Trophoblast cell (in vitro differentiated cells and primary cell): ENCODE measurements at regions not wholly inside any gene's neighbourhood (a gene's known extent, or its start where the extent isn't known, plus 50 kb on each side); places are given as distances from the start of the nearest gene placed in this dataset.

Experiments used
- DNase-seq, 2 donors: peaks; one replicate each; pipeline ENCODE4 v3.0.0-alpha.2; 2016
- H2AFZ ChIP-seq: 2 replicates; pipeline ENCODE4 v1.6.1; 2013; ENCODE audit warnings: low read length, moderate library complexity, mild to moderate bottlenecking; ENCODE audit not compliant: insufficient read depth, poor library complexity
- H2AK5ac ChIP-seq: 2 replicates; pipeline ENCODE4 v1.6.1; 2013; ENCODE audit warnings: mild to moderate bottlenecking, low read length
- H2BK120ac ChIP-seq: 2 replicates; pipeline ENCODE4 v1.6.1; 2013; ENCODE audit warnings: low read length, mild to moderate bottlenecking, moderate library complexity; ENCODE audit not compliant: insufficient read depth, poor library complexity
- H2BK12ac ChIP-seq: 2 replicates; pipeline ENCODE4 v1.6.1; 2013; ENCODE audit warnings: mild to moderate bottlenecking, low read length, moderate library complexity
- H2BK5ac ChIP-seq: 2 replicates; pipeline ENCODE4 v1.6.1; 2013; ENCODE audit warnings: low read length, low read depth, moderate library complexity, mild to moderate bottlenecking; ENCODE audit not compliant: poor library complexity
- H3K14ac ChIP-seq: 2 replicates; pipeline ENCODE4 v1.6.1; 2013; ENCODE audit warnings: mild to moderate bottlenecking, low read length
- H3K18ac ChIP-seq: 2 replicates; pipeline ENCODE4 v1.6.1; 2013; ENCODE audit warnings: mild to moderate bottlenecking, low read length
- H3K23ac ChIP-seq: 2 replicates; pipeline ENCODE4 v1.6.1; 2013; ENCODE audit warnings: low read length
- H3K27ac ChIP-seq: 2 replicates; pipeline ENCODE4 v1.5.1; 2013; ENCODE audit warnings: low read depth, mild to moderate bottlenecking, inconsistent platforms, low read length, moderate library complexity
- H3K27me3 ChIP-seq: 2 replicates; pipeline ENCODE4 v1.6.1; 2013; ENCODE audit warnings: inconsistent platforms, mild to moderate bottlenecking, low read length, moderate library complexity; ENCODE audit not compliant: insufficient read depth
- H3K36me3 ChIP-seq, 2 experiments: 1 replicate in 1 of 2; 2 replicates in 1 of 2; pipeline ENCODE4 v1.6.1; 2013; ENCODE audit warnings: low read length in 2 of 2, mild to moderate bottlenecking in 2 of 2, moderate library complexity in 1 of 2; ENCODE audit not compliant: insufficient read depth in 2 of 2, control insufficient read depth in 1 of 2
- H3K4ac ChIP-seq: 2 replicates; pipeline ENCODE4 v1.6.1; 2013; ENCODE audit warnings: low read depth, mild to moderate bottlenecking, low read length, moderate library complexity
- H3K4me1 ChIP-seq, 2 experiments: 1 replicate in 1 of 2; 2 replicates in 1 of 2; pipeline ENCODE4 v1.6.1; 2013; ENCODE audit warnings: low read length in 2 of 2, mild to moderate bottlenecking in 2 of 2, moderate library complexity in 1 of 2; ENCODE audit not compliant: insufficient read depth in 2 of 2, control insufficient read depth in 1 of 2
- H3K4me2 ChIP-seq: 2 replicates; pipeline ENCODE4 v1.6.1; 2013; ENCODE audit warnings: inconsistent platforms, mild to moderate bottlenecking, low read length, moderate library complexity
- H3K4me3 ChIP-seq: 2 replicates; pipeline ENCODE4 v1.5.1; 2013; ENCODE audit warnings: mild to moderate bottlenecking, low read depth, low read length, inconsistent platforms
- H3K79me1 ChIP-seq: one replicate; pipeline ENCODE4 v1.6.1; 2013; ENCODE audit warnings: low read length
- H3K79me2 ChIP-seq: 2 replicates; pipeline ENCODE4 v1.6.1; 2013; ENCODE audit warnings: low read length, mild to moderate bottlenecking; ENCODE audit not compliant: control insufficient read depth, insufficient read depth, poor library complexity
- H3K9ac ChIP-seq: 2 replicates; pipeline ENCODE4 v1.6.1; 2013; ENCODE audit warnings: mild to moderate bottlenecking, low read length
- H3K9me3 ChIP-seq: 2 replicates; pipeline ENCODE4 v1.6.1; 2013; ENCODE audit warnings: low read depth, mild to moderate bottlenecking, control low read depth, inconsistent platforms, low read length; ENCODE audit not compliant: insufficient read depth
- H4K12ac ChIP-seq: 2 replicates; pipeline ENCODE4 v1.6.1; 2013; ENCODE audit warnings: low read depth, mild to moderate bottlenecking, low read length, moderate library complexity
- H4K8ac ChIP-seq: 2 replicates; pipeline ENCODE4 v1.6.1; 2013; ENCODE audit warnings: low read depth, mild to moderate bottlenecking, low read length, moderate library complexity
- H4K91ac ChIP-seq: one replicate; pipeline ENCODE4 v1.6.1; 2013; ENCODE audit warnings: low read depth, mild to moderate bottlenecking, low read length, moderate library complexity
- whole genome bisulfite sequencing: extraction: QIAGEN DNeasy Blood & Tissue Kit; methylation state at CpG from one replicate; pipeline ENCODE4 v1.1.7; 2013; ENCODE audit warnings: missing lambda C conversion rate; ENCODE audit not compliant: insufficient read length, insufficient coverage; ENCODE audit errors: extremely low coverage; 5-methylcytosine and 5-hydroxymethylcytosine counted together

- H3K27me3 ChIP-seq, result no peaks in the 10 kb centered on the region
- H4K12ac ChIP-seq, result no peak overlapping the region
- no peaks in the 10 kb centered on the region for H3K9me3 ChIP-seq
- no peaks in the 10 kb centered on the region for H3K79me2 ChIP-seq
- H4K91ac ChIP-seq, result no peak overlapping the region
- H3K4me2 ChIP-seq, result no peak overlapping the region
- no peak overlapping the region for H2AFZ ChIP-seq
- H3K18ac ChIP-seq, result no peak overlapping the region
- DNase-seq, result no peak
- peaks cover 0 to 2% of the 10 kb centered on the region in 2 experiments for H3K4me1 ChIP-seq
- H3K14ac ChIP-seq, result no peak overlapping the region
- no peak overlapping the region for H2AK5ac ChIP-seq
- H4K8ac ChIP-seq, result no peak overlapping the region
- H3K9ac ChIP-seq, result no peak overlapping the region
- H3K36me3 ChIP-seq, result no peaks in the 10 kb centered on the region
- no peak overlapping the region for H2BK120ac ChIP-seq
- WGBS, result no CpG with 5 or more reads among the region's 4 CpGs
- no peak overlapping the region for H3K23ac ChIP-seq
- no peak overlapping the region for H2BK12ac ChIP-seq
- H3K4ac ChIP-seq, result no peak overlapping the region
- H3K27ac ChIP-seq, result no peak overlapping the region
- H3K79me1 ChIP-seq, result no peaks in the 10 kb centered on the region
- H2BK5ac ChIP-seq, result no peak overlapping the region
- no peak overlapping the region for H3K4me3 ChIP-seq
These were observed 974.9 kb downstream of the PCDH18 start for GRCh38 chr4:136557396-136557795.

GRCh38 chr4:136554033-136554432 is 978.3 kb downstream of the PCDH18 start:
- H3K9me3 ChIP-seq, result no peaks in the 10 kb centered on the region
- H2AK5ac ChIP-seq, result no peak overlapping the region
- H3K27me3 ChIP-seq, result no peaks in the 10 kb centered on the region
- H3K4me2 ChIP-seq, result no peak overlapping the region
- no peaks in the 10 kb centered on the region for H3K79me1 ChIP-seq
- H3K4ac ChIP-seq, result no peak overlapping the region
- H3K23ac ChIP-seq, result no peak overlapping the region
- no peaks in the 10 kb centered on the region for H3K4me1 ChIP-seq
- H3K18ac ChIP-seq, result no peak overlapping the region
- H3K79me2 ChIP-seq, result no peaks in the 10 kb centered on the region
- H2BK120ac ChIP-seq, result no peak overlapping the region
- no peak overlapping the region for H3K4me3 ChIP-seq
- no peak overlapping the region for H4K91ac ChIP-seq
- H3K36me3 ChIP-seq, result no peaks in the 10 kb centered on the region
- H3K9ac ChIP-seq, result no peak overlapping the region
- H2BK12ac ChIP-seq, result no peak overlapping the region
- no peak overlapping the region for H2BK5ac ChIP-seq
- no peak for DNase-seq
- H2AFZ ChIP-seq, result no peak overlapping the region
- H3K27ac ChIP-seq, result no peak overlapping the region
- H4K8ac ChIP-seq, result no peak overlapping the region
- no peak overlapping the region for H3K14ac ChIP-seq
- H4K12ac ChIP-seq, result no peak overlapping the region

GRCh38 chr4:136551753-136552152 is 980.5 kb downstream of the PCDH18 start:
- H3K36me3 ChIP-seq, result no peaks in the 10 kb centered on the region
- H3K79me2 ChIP-seq, result no peaks in the 10 kb centered on the region
- no peaks in the 10 kb centered on the region for H3K9me3 ChIP-seq
- H3K14ac ChIP-seq, result no peak overlapping the region
- no peak overlapping the region for H3K9ac ChIP-seq
- no peak for DNase-seq
- H3K4ac ChIP-seq, result no peak overlapping the region
- no peak overlapping the region for H4K8ac ChIP-seq
- H3K18ac ChIP-seq, result no peak overlapping the region
- H4K91ac ChIP-seq, result no peak overlapping the region
- H3K4me3 ChIP-seq, result no peak overlapping the region
- H2BK5ac ChIP-seq, result no peak overlapping the region
- no peak overlapping the region for H2AFZ ChIP-seq
- no peak overlapping the region for H2BK12ac ChIP-seq
- H3K79me1 ChIP-seq, result no peaks in the 10 kb centered on the region
- H2AK5ac ChIP-seq, result no peak overlapping the region
- no peaks in the 10 kb centered on the region for H3K4me1 ChIP-seq
- no peak overlapping the region for H3K27ac ChIP-seq
- no peak overlapping the region for H3K4me2 ChIP-seq
- no peak overlapping the region for H4K12ac ChIP-seq
- WGBS, result no CpG with 5 or more reads among the region's 1 CpG
- H3K23ac ChIP-seq, result no peak overlapping the region
- H3K27me3 ChIP-seq, result no peaks in the 10 kb centered on the region
- H2BK120ac ChIP-seq, result no peak overlapping the region

GRCh38 chr4:136540747-136541146 is 991.5 kb downstream of the PCDH18 start:
- H2BK120ac ChIP-seq, result no peak overlapping the region
- no peaks in the 10 kb centered on the region for H3K79me1 ChIP-seq
- no peak overlapping the region for H4K12ac ChIP-seq
- H3K27me3 ChIP-seq, result no peaks in the 10 kb centered on the region
- H3K14ac ChIP-seq, result no peak overlapping the region
- no peaks in the 10 kb centered on the region for H3K36me3 ChIP-seq
- H2AFZ ChIP-seq, result no peak overlapping the region
- no peak overlapping the region for H3K23ac ChIP-seq
- H3K9me3 ChIP-seq, result no peaks in the 10 kb centered on the region
- no peak overlapping the region for H2AK5ac ChIP-seq
- no peak overlapping the region for H3K18ac ChIP-seq
- no peaks in the 10 kb centered on the region for H3K79me2 ChIP-seq
- DNase-seq, result no peak
- H3K4ac ChIP-seq, result no peak overlapping the region
- H4K91ac ChIP-seq, result no peak overlapping the region
- no peaks in the 10 kb centered on the region for H3K4me1 ChIP-seq
- no peak overlapping the region for H3K4me2 ChIP-seq
- no peak overlapping the region for H3K9ac ChIP-seq
- WGBS, result no CpG with 5 or more reads among the region's 2 CpGs
- H4K8ac ChIP-seq, result no peak overlapping the region
- H3K27ac ChIP-seq, result no peak overlapping the region
- no peak overlapping the region for H3K4me3 ChIP-seq
- H2BK5ac ChIP-seq, result no peak overlapping the region
- no peak overlapping the region for H2BK12ac ChIP-seq

GRCh38 chr4:136528131-136528530 is 1004.2 kb downstream of the PCDH18 start:
- no peak overlapping the region for H3K27ac ChIP-seq
- no peaks in the 10 kb centered on the region for H3K9me3 ChIP-seq
- H3K14ac ChIP-seq, result no peak overlapping the region
- no peak overlapping the region for H4K91ac ChIP-seq
- no peak overlapping the region for H2BK5ac ChIP-seq
- H2BK12ac ChIP-seq, result no peak overlapping the region
- no peaks in the 10 kb centered on the region for H3K4me1 ChIP-seq
- no peak overlapping the region for H2AFZ ChIP-seq
- H3K4ac ChIP-seq, result no peak overlapping the region
- H3K18ac ChIP-seq, result no peak overlapping the region
- no peak overlapping the region for H3K4me2 ChIP-seq
- H3K79me1 ChIP-seq, result no peaks in the 10 kb centered on the region
- no peak overlapping the region for H2AK5ac ChIP-seq
- H2BK120ac ChIP-seq, result no peak overlapping the region
- no peaks in the 10 kb centered on the region for H3K79me2 ChIP-seq
- no peak overlapping the region for H4K12ac ChIP-seq
- no peak overlapping the region for H4K8ac ChIP-seq
- no peaks in the 10 kb centered on the region for H3K36me3 ChIP-seq
- H3K4me3 ChIP-seq, result no peak overlapping the region
- no peaks in the 10 kb centered on the region for H3K27me3 ChIP-seq
- no peak overlapping the region for H3K9ac ChIP-seq
- no peak for DNase-seq
- no peak overlapping the region for H3K23ac ChIP-seq
